SK-N-SH (cell line): ENCODE measurements at regions not wholly inside any gene's neighbourhood (a gene's known extent, or its start where the extent isn't known, plus 50 kb on each side); places are given as distances from the start of the nearest gene placed in this dataset.

Experiments
- EP300 ChIP-seq, 2 experiments: IDR thresholded peaks; 2 replicates each; pipeline versions ENCODE4 v1.4.0 to v1.6.1; 2012; ENCODE audit warnings: borderline replicate concordance in 1 of 2, low read depth in 1 of 2, low read length in 1 of 2
- EZH2phosphoT487 ChIP-seq: fragments of 200-600 bp; sonication (generic); IDR thresholded peaks from 2 replicates; pipeline ENCODE4 v1.6.1; 2017; ENCODE audit warnings: low read depth, mixed run types, mild to moderate bottlenecking, antibody characterized with exemption, moderate library complexity, borderline replicate concordance
- POLR2AphosphoS5 ChIP-seq: IDR thresholded peaks from 2 replicates; pipeline ENCODE4 v1.6.1; 2012; ENCODE audit warnings: low read depth, low read length
- RCOR1 ChIP-seq: fragments of 150-350 bp; IDR thresholded peaks from 2 replicates; pipeline ENCODE4 v1.6.1; 2017; ENCODE audit warnings: antibody characterized with exemption, low read length
- TF ChIP-seq, protein P1 (sequence below): fragments of 200-600 bp; sonication (generic); IDR thresholded peaks from 2 replicates; pipeline ENCODE4 v1.6.1; 2017; ENCODE audit warnings: antibody characterized with exemption, mild to moderate bottlenecking, moderate library complexity

- TF ChIP-seq, protein P1, sequence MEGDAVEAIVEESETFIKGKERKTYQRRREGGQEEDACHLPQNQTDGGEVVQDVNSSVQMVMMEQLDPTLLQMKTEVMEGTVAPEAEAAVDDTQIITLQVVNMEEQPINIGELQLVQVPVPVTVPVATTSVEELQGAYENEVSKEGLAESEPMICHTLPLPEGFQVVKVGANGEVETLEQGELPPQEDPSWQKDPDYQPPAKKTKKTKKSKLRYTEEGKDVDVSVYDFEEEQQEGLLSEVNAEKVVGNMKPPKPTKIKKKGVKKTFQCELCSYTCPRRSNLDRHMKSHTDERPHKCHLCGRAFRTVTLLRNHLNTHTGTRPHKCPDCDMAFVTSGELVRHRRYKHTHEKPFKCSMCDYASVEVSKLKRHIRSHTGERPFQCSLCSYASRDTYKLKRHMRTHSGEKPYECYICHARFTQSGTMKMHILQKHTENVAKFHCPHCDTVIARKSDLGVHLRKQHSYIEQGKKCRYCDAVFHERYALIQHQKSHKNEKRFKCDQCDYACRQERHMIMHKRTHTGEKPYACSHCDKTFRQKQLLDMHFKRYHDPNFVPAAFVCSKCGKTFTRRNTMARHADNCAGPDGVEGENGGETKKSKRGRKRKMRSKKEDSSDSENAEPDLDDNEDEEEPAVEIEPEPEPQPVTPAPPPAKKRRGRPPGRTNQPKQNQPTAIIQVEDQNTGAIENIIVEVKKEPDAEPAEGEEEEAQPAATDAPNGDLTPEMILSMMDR: no peak
- TF ChIP-seq EZH2phosphoT487: no peak
- TF ChIP-seq RCOR1: no peak
- TF ChIP-seq POLR2AphosphoS5: no peak
- TF ChIP-seq EP300 (IDR thresholded peaks at IDR 0.05; ENCODE audit: borderline replicate concordance in 1 of 2, low read depth in 1 of 2, low read length in 1 of 2): no peak
Observed at GRCh38 chr12:118513611-118514010, 137.3 kb downstream of the SUDS3 start.
